Activated CD8-positive, alpha-beta T cell treated with anti-CD3 and anti-CD28 coated beads for 36 hours (primary cell): ENCODE measurements at regions not wholly inside any gene's neighbourhood (a gene's known extent, or its start where the extent isn't known, plus 50 kb on each side); places are given as distances from the start of the nearest gene placed in this dataset.

ENCODE experiments used
- ATAC-seq: fragments of 200-7000 bp; cut with Tn5 transposase; one replicate; pipeline ENCODE4 v1.10.0; 2021; ENCODE audit warnings: mild to moderate bottlenecking, moderate library complexity
- CTCF ChIA-PET: fragments of 350-600 bp; sonication (Branson Sonifier 250); formaldehyde crosslinking; loops from one replicate; lab custom pipeline; 2021; ENCODE audit warnings: antibody characterized with exemption; lab: Charles Lee
- POLR2A ChIA-PET: fragments of 350-600 bp; sonication (Branson Sonifier 250); formaldehyde crosslinking; loops from one replicate; lab custom pipeline; 2021; ENCODE audit warnings: antibody characterized with exemption; lab: Charles Lee
- DNase-seq: peaks from one replicate; pipeline ENCODE4 v3.0.0-alpha.2; 2020
- H3K27ac Mint-ChIP-seq: one replicate; pipeline ENCODE4 v1.8.0; 2021; ENCODE audit warnings: mild to moderate bottlenecking, mixed read lengths
- H3K27me3 Mint-ChIP-seq: one replicate; pipeline ENCODE4 v1.8.0; 2021; ENCODE audit warnings: mixed read lengths
- H3K36me3 Mint-ChIP-seq: one replicate; pipeline ENCODE4 v1.8.0; 2021; ENCODE audit warnings: low read depth, mixed read lengths
- H3K4me1 Mint-ChIP-seq: one replicate; pipeline ENCODE4 v1.8.0; 2021; ENCODE audit warnings: low read depth, mixed read lengths
- H3K4me3 Mint-ChIP-seq: one replicate; pipeline ENCODE4 v1.8.0; 2021; ENCODE audit warnings: mild to moderate bottlenecking, moderate library complexity, mixed read lengths
- H3K9me3 Mint-ChIP-seq: one replicate; pipeline ENCODE4 v1.8.0; 2021; ENCODE audit warnings: mixed read lengths
- intact Hi-C: fragments of 100-400 bp; cut with micrococcal nuclease; formaldehyde crosslinking; loops from one replicate; pipeline ENCODE4 v1.10.0; 2022
- TF ChIP-seq, protein P1 (sequence below): fragments of 200-600 bp; IDR thresholded peaks from one replicate; pipeline ENCODE4 v1.8.0; 2022; ENCODE audit warnings: antibody characterized with exemption, mild to moderate bottlenecking

DNA sequence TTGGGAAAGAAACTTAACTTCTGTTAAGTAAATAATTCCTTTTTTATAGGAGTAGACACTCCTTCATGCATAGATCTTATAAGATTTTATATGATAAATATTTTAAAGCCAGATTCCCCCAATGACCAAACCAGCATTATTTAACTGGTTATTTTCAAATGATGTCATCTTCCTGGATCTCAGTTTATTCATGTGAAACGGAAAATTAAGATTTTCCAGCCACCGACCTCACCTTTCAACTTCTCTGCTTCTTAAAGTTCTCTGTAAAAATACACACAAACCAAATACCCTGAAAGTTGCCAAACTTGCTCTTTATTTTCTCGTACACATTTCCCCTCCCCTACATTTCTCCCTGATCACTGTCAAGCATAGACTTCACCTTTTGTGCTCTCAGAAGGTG is 364.2 kb downstream of the GALC start:
- no peak for DNase-seq
- intact Hi-C loops = no loop called here
- Mint-ChIP-seq H3K4me3 (no peak overlapping the region), H3K27ac (no peak overlapping the region), H3K4me1 (no peaks in the 10 kb centered on the region), H3K36me3 (no peaks in the 10 kb centered on the region), H3K9me3 (no peaks in the 10 kb centered on the region), H3K27me3 (no peaks in the 10 kb centered on the region)
- ATAC-seq = no peak
- TF ChIP-seq, protein P1, sequence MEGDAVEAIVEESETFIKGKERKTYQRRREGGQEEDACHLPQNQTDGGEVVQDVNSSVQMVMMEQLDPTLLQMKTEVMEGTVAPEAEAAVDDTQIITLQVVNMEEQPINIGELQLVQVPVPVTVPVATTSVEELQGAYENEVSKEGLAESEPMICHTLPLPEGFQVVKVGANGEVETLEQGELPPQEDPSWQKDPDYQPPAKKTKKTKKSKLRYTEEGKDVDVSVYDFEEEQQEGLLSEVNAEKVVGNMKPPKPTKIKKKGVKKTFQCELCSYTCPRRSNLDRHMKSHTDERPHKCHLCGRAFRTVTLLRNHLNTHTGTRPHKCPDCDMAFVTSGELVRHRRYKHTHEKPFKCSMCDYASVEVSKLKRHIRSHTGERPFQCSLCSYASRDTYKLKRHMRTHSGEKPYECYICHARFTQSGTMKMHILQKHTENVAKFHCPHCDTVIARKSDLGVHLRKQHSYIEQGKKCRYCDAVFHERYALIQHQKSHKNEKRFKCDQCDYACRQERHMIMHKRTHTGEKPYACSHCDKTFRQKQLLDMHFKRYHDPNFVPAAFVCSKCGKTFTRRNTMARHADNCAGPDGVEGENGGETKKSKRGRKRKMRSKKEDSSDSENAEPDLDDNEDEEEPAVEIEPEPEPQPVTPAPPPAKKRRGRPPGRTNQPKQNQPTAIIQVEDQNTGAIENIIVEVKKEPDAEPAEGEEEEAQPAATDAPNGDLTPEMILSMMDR = no peak
- CTCF ChIA-PET = no interaction called here
- POLR2A ChIA-PET = no interaction called here

DNA sequence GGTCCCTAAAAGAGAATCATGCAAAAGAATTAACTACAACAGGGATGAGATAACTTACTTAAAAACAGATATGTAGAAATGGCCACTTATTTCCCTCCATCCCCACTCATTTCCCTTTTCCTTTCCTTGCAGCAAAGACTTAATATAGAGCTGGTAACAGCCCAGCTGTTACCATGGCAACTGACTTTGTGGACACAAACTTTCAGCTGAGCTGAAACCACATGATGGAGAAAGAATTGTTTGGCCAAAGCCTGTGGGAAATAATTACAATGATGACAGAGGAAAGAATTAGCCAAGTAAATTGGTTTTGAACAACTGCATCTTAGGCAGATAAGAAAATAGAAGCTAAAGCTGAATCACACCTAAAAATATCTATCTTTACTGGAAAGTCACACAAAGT is 364.9 kb downstream of the GALC start:
- no peaks in the 10 kb centered on the region for H3K9me3 Mint-ChIP-seq
- H3K36me3 Mint-ChIP-seq = no peaks in the 10 kb centered on the region
- intact Hi-C loops = no loop called here
- no peaks in the 10 kb centered on the region for H3K27me3 Mint-ChIP-seq
- no peak overlapping the region for H3K27ac Mint-ChIP-seq
- ChIA-PET POLR2A (no interaction called here), CTCF (no interaction called here)
- TF ChIP-seq, protein P1 = no peak
- DNase-seq (no peak), ATAC-seq (no peak)
- no peaks in the 10 kb centered on the region for H3K4me1 Mint-ChIP-seq
- H3K4me3 Mint-ChIP-seq = no peak overlapping the region

DNA sequence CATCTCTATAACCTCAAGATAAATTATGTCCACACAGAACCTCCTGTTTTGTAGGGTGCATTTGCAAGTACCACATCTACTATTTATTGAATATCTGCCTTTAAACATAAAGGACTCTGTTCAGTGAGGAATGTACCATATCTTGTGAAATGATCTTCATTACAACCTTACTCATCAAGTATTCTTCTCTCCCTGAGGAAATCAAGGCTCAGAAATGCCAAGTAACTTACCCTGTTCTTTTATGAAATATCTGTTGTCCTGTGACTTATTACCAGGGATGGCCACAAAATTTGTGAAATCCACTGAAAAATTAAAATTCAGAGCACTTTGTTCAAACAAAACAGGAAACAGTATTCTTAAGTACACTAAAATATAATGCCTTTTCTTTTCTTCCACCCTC is 366.7 kb downstream of the GALC start:
- Mint-ChIP-seq H3K36me3 (no peaks in the 10 kb centered on the region), H3K27ac (no peak overlapping the region), H3K27me3 (no peaks in the 10 kb centered on the region), H3K9me3 (peaks cover 5% of the 10 kb centered on the region), H3K4me3 (no peak overlapping the region), H3K4me1 (no peaks in the 10 kb centered on the region)
- TF ChIP-seq, protein P1 = no peak
- POLR2A ChIA-PET = no interaction called here
- no peak for ATAC-seq
- intact Hi-C loops = no loop called here
- DNase-seq = no peak
- CTCF ChIA-PET = no interaction called here

DNA sequence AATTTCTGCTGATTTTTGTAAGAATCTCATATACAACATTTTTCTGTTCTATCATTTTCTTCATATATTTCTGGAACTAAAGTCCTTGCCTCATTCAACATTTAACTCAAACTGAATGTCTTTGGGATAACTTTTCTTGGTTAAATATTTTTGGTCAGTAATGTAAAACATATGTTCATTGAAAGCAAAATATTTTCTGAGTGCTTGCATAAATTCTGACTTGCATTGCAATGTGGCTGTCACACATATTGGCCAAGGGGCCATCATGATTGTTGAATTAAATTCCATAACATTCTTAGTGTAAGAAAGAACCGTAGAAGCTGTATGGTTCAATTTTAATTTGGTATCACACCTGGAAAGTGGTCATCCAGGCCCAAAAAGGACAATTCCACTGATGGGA is 369.4 kb downstream of the GALC start:
- POLR2A ChIA-PET = no interaction called here
- no peak overlapping the region for H3K4me3 Mint-ChIP-seq
- DNase-seq (no peak), ATAC-seq (no peak)
- H3K4me1 Mint-ChIP-seq = no peaks in the 10 kb centered on the region
- H3K27ac Mint-ChIP-seq = no peak overlapping the region
- no peaks in the 10 kb centered on the region for H3K27me3 Mint-ChIP-seq
- CTCF ChIA-PET = no interaction called here
- TF ChIP-seq, protein P1 = no peak
- intact Hi-C loops = no loop called here
- peaks cover 16% of the 10 kb centered on the region for H3K9me3 Mint-ChIP-seq
- H3K36me3 Mint-ChIP-seq = no peaks in the 10 kb centered on the region

DNA sequence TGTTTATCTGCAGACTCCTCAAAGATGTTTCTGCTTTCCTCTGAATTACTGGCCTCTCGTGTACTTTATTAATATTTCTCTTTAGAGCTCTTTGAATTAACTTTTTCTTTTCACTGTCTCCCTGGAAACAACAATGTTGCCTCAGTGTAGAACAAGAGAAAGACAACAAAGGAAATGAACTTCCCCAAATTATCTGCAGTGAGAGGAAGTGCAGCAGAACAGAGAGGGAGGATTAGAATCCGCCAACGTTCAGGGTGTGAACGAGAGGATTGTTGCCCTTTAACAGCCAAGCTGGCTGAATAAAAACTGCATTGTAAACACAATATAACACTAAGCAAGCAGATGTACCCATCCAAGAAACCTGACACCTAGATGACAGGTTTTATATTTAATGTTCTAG is 375.9 kb downstream of the GALC start:
- Mint-ChIP-seq H3K27ac (no peak overlapping the region), H3K4me3 (no peak overlapping the region), H3K27me3 (peaks cover 5% of the 10 kb centered on the region), H3K36me3 (no peaks in the 10 kb centered on the region), H3K4me1 (no peaks in the 10 kb centered on the region), H3K9me3 (peaks cover 14% of the 10 kb centered on the region)
- TF ChIP-seq, protein P1 = no peak
- ATAC-seq (no peak), DNase-seq (no peak)
- POLR2A ChIA-PET = no interaction called here
- intact Hi-C loops = no loop called here
- CTCF ChIA-PET = interaction anchor here (0.6 kb wide), 1 partner anchor 8 kb away, joined by 3 read pairs; no protein-coding TSS in a partner anchor
